GM21423 (cell line): ENCODE measurements at regions not wholly inside any gene's neighbourhood (a gene's known extent, or its start where the extent isn't known, plus 50 kb on each side); places are given as distances from the start of the nearest gene placed in this dataset.
"Not testable (repeated sequence)": the region's sequence is repeated elsewhere in the genome, so short reads cannot be mapped to it uniquely, and the experiment has no call there.

Experiments
- ATAC-seq: cut with Tn5 transposase; IDR thresholded peaks from one replicate; pipeline ENCODE4 v1.9.1; 2021; ENCODE audit warnings: mild to moderate bottlenecking, moderate library complexity; ENCODE audit not compliant: unreplicated experiment

DNA sequence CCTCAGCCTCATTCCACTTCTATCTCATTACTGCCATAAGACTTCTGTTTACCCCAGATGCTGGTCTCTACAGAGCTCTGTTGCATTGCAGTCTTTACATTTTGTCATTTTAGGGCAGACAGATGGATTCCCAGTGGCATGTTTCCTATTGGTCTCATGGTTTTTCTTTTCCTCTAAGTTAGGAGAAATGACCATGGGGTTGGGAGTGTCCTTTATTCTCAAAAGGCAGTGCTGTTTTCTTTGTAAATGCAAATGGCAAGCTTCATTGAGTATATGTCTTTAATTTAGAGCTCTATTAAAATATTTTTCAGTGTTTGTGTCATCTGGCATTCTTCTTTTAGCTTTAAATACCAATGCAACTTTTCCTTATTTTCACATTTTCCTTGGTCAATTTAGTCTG is 57.0 kb downstream of the MSTN start:
- no peak for ATAC-seq

GRCh38 chr2:189999661-190000060 is 62.9 kb downstream of the MSTN start:
- no peak for ATAC-seq

- ATAC-seq: not testable (repeated sequence)
Measured at GRCh38 chr2:189998665-189999064, 63.9 kb downstream of the MSTN start.

DNA sequence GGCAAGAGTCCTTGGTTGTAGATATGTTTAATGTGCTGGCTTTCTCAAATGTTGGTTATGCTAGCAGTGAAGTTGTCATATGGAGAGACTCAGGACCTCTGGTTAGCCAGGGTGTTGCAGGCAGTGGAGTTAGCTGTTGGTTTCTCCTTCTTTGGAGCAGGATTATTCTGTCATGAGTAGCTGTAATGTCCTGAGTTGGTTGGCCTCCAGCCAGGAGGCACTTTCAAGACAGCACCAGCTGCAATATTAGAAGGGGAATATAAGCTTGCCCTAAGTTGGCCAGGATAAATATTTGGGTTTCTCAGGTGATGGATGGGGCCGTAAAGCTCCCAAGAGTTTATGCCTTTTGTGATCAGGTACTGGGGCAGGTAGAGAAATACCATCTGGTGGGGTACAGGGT is 65.5 kb downstream of the MSTN start:
- ATAC-seq: no peak

- ATAC-seq: no peak
Measured at GRCh38 chr2:189995679-189996078, 66.8 kb downstream of the MSTN start.

DNA sequence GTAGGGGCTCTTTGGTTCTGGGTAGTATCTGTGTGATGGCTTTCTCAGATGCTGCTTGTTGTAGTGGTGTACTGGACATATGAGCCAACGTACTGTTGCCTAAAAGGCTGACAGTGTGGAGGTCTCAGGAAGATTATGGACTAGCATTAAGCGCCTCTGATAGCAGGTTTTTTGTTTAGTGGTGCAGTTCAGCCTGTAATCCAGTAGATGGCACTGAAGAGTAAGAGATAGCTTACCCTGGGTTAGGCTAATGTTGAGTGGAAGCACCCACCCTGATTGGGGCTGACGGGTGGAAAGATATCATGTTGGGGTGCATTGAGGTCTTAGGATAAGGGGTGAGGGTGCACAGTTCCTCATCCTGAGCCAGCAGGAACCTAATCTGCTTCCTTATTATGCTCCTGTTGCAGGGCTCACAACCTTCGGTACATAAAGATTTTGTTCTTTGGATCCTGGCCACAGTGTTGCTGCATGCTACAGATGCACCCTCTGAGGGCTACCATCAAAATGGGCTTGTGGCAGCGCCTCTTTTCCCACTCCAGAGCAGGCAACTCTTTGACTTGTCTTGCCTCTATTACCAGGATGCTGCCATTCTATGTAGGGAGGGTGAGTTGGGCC is 79.6 kb downstream of the MSTN start:
- ATAC-seq: no peak

- no peak for ATAC-seq
Measured at GRCh38 chr2:189982087-189982486, 80.4 kb downstream of the MSTN start.

DNA sequence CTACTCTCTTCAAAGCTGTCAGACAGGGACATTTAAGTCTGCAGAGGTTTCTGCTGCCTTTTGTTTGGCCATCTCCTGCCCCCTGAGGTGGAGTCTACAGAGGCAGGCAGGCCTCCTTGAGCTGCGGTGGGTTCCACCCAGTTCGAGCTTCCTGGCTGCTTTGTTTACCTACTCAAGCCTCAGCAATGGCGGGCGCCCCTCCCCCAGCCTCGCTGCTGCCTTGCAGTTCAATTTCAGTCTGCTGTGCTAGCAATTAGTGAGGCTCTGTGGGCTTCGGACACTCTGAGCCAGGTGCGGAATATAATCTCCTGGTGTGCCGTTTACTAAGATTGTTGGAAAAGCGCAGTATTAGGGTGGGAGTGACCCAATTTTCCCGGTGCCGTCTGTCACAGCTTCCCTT is 86.0 kb downstream of the MSTN start:
- not testable (repeated sequence) for ATAC-seq

DNA sequence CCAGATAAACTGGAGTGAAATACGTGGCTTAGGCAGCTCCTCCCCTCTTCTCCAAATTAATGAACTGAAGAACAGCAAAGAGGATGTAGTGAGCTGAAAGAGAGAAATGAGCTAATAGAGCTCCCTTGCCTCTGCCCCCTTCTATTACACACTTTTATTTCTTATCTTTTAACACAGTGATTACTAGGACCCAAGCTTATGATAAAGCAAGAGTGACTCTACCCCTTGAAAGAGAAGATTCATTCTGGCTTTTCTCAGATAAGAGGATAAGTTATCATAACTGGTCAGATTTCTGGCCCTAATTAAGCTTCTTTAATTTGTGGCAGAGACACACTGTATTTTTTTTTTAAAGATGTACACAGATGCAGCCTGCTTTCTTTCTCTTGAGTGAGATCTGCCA is 102.2 kb downstream of the MSTN start:
- no peak for ATAC-seq

- ATAC-seq: no peak
Measured at GRCh38 chr2:189959450-189959849, 103.1 kb downstream of the MSTN start.

DNA sequence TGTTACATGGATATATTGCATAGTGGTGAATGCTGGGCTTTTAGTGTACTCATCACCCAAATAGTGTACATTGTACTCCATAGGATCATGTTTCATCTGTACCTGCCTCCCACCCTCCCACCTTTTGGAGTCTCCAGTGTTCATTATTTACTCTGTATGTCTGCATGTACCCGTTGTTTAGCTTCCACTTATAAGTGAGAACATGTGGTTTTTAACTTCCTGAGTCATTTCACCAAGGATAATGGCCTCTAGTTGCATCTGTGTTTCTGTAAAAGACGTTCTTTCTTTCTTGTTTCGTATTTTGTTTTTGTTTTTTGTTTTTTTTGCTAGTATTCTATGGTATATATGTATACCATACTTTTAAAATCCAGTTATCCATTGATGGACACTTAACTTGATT is 107.5 kb downstream of the MSTN start:
- peak; percentile 44 for ATAC-seq

DNA sequence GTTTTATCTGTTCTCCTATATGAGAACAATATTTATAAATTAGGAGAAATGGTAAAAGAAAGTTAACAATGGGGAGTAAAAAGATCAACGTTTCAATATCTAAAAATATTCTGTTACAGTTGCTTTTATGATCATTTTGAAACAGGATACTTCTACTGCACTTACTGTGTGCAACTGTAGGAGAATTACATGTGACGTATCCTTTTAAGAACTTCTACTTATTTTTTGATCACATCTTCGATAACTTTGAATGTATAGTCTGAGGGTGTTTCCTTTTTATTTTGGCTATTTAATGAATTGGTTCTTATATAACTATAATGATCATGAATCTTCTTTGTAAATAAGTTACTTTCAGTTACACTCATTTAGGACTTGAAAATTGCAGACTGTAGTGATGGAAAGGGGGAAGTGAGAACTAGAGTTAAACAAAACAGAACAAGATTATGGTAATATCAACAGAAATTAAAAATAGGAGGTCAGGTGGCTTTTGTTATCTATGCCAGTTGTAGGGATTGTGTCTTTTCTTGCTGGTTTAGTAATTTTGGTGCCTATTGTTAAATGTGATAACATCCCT is 109.9 kb downstream of the MSTN start:
- peak; percentile 89 for ATAC-seq

- peak; percentile 32 for ATAC-seq
Measured at GRCh38 chr2:189951791-189952535, 110.6 kb downstream of the MSTN start.

DNA sequence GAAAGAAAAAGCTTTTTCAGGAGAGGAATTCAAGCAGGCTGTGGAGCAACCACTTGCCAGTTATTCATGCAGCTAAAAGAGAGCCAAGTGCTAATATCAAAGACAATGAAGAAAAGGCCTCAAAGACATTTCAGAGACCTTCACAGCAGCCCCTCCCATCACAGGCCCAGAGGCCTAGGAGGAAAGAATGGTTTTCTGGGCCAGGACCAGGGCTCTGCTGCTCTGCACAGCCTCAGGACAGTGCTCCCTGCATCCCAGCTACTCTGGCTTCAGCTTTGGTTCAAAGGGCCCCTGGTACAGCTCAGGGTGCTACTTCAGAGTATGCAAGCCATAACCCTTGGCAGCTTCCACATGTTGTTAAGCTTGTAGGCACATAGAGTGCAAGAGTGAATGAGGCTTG is 119.5 kb downstream of the MSTN start:
- ATAC-seq: no peak

DNA sequence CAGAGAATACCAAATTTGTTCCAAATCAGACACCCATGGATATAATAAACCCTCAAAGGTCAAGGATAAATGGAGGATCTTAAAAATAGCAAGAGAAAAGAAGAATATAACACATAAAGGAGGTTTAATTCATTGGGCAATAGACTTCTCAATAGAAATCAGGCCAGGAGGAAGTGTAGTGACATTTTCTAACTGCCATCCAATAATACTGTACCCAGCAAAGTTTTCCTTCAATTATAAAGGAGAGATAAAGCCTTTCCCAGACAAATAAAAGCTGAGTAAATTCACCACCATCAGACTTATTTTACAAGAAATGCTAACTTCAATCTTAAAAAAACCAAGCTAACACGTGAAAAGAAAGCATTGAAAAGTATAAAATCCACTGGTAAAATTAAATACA is 121.6 kb downstream of the MSTN start:
- no peak for ATAC-seq

DNA sequence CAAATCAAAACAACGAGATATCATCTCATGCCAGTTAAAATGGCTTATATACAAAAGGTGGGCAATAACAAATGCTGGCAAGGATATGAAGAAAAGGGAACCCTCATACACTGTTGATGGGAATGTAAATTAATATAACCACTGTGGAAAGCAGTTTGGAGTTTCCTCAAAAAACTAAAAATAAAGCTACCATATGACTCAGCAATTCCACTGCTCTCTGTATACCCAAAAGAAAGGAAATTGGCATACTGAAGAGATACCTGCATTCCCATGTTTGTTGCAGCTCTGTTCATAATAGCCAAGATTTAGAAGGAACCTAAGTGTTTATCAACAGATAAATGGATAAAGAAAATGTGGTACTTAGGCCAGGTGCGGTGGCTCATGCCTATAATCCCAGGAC is 124.8 kb downstream of the MSTN start:
- no peak for ATAC-seq

- no peak for ATAC-seq
Measured at GRCh38 chr2:189933911-189934399, 128.6 kb downstream of the MSTN start.

- ATAC-seq: peak; percentile 91
Measured at GRCh38 chr2:189933041-189933440, 129.5 kb downstream of the MSTN start.

DNA sequence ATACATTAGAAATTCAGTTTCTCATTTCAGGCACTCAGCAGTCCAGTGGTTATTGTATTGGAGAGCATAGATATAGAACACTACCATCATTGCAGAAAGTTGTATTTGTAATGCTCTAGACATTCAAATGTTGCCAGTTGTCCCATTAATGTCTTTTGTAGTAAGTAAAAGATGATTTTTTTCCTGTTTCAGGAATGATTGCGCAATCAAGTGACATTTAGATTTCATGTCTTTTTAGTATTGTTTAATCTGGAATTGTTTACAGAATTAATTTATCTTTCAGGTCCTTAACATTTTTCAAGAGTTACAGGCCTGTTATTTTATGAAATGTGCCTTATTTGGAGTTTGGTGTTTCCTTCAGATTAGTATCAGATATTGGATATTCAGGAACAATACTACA is 134.7 kb downstream of the MSTN start:
- ATAC-seq: no peak
